SK-N-SH treated with all-trans-retinoic acid at 6 μM for 48 hours (cell line): ENCODE measurements at regions not wholly inside any gene's neighbourhood (a gene's known extent, or its start where the extent isn't known, plus 50 kb on each side); places are given as distances from the start of the nearest gene placed in this dataset.

Experiments used
- ATAC-seq: fragments of 200-7000 bp; cut with Tn5 transposase; 3 replicates; pipeline ENCODE4 v1.9.1; 2020; ENCODE audit warnings: mild to moderate bottlenecking, moderate library complexity
- ARNTL ChIP-seq: fragments of 450-650 bp; formaldehyde crosslinking; IDR thresholded peaks from 2 replicates; pipeline ENCODE4 v1.5.0; 2020; ENCODE audit warnings: low read depth, mild to moderate bottlenecking, moderate library complexity, borderline replicate concordance
- BACH2 ChIP-seq: fragments of 250-450 bp; sonication (Bioruptor Pico); IDR thresholded peaks from 2 replicates; pipeline ENCODE4 v1.9.0; 2021; ENCODE audit warnings: mild to moderate bottlenecking, borderline replicate concordance
- CSDC2 ChIP-seq: fragments of 250-450 bp; sonication (Bioruptor Pico); IDR thresholded peaks from 2 replicates; pipeline ENCODE4 v1.5.0; 2020; ENCODE audit warnings: mild to moderate bottlenecking, moderate library complexity
- CSRNP3 ChIP-seq: fragments of 250-450 bp; sonication (Bioruptor Pico); IDR thresholded peaks from 2 replicates; pipeline ENCODE4 v1.5.1; 2021; ENCODE audit warnings: mild to moderate bottlenecking, moderate library complexity
- ESRRG ChIP-seq: fragments of 250-450 bp; sonication (Bioruptor Pico); IDR thresholded peaks from 2 replicates; pipeline ENCODE4 v1.6.1; 2021; ENCODE audit warnings: mild to moderate bottlenecking
- GLIS3 ChIP-seq: fragments of 250-450 bp; sonication (Bioruptor Pico); IDR thresholded peaks from 2 replicates; pipeline ENCODE4 v1.5.0; 2020; ENCODE audit warnings: mild to moderate bottlenecking, moderate library complexity
- ISL1 ChIP-seq: fragments of 250-450 bp; sonication (Bioruptor Pico); IDR thresholded peaks from 2 replicates; pipeline ENCODE4 v2.1.2; 2022; ENCODE audit warnings: mild to moderate bottlenecking, moderate library complexity
- OSR1 ChIP-seq: fragments of 250-450 bp; sonication (Bioruptor Pico); IDR thresholded peaks from 2 replicates; pipeline ENCODE4 v1.8.0; 2022; ENCODE audit warnings: moderate library complexity, mild to moderate bottlenecking, inconsistent platforms
- PATZ1 ChIP-seq: fragments of 250-450 bp; sonication (Bioruptor Pico); IDR thresholded peaks from 2 replicates; pipeline ENCODE4 v1.8.0; 2020; ENCODE audit warnings: mild to moderate bottlenecking, moderate library complexity, borderline replicate concordance
- POU6F1 ChIP-seq: fragments of 250-450 bp; sonication (Bioruptor Pico); IDR thresholded peaks from 2 replicates; pipeline ENCODE4 v1.8.0; 2021; ENCODE audit warnings: low read depth, mild to moderate bottlenecking, moderate library complexity, borderline replicate concordance
- PPARA ChIP-seq: fragments of 250-450 bp; sonication (Bioruptor Pico); IDR thresholded peaks from 2 replicates; pipeline ENCODE4 v1.5.0; 2020; ENCODE audit warnings: mild to moderate bottlenecking, borderline replicate concordance
- SNAI2 ChIP-seq: fragments of 250-450 bp; sonication (Bioruptor Pico); IDR thresholded peaks from 2 replicates; pipeline ENCODE4 v1.5.0; 2020; ENCODE audit warnings: mild to moderate bottlenecking, moderate library complexity
- TOX ChIP-seq: fragments of 250-450 bp; sonication (Bioruptor Pico); IDR thresholded peaks from 2 replicates; pipeline ENCODE4 v1.8.0; 2021; ENCODE audit warnings: mild to moderate bottlenecking, moderate library complexity, borderline replicate concordance
- ZC3H10 ChIP-seq: fragments of 250-450 bp; sonication (Bioruptor Pico); IDR thresholded peaks from 2 replicates; pipeline ENCODE4 v1.5.1; 2021; ENCODE audit warnings: mild to moderate bottlenecking, moderate library complexity
- ZFP3 ChIP-seq: fragments of 250-450 bp; sonication (Bioruptor Pico); IDR thresholded peaks from 2 replicates; pipeline ENCODE4 v1.5.0; 2020; ENCODE audit warnings: mild to moderate bottlenecking, moderate library complexity
- ZFP30 ChIP-seq: fragments of 450-650 bp; formaldehyde crosslinking; IDR thresholded peaks from 2 replicates; pipeline ENCODE4 v1.5.0; 2022; ENCODE audit warnings: mild to moderate bottlenecking, moderate library complexity
- ZNF565 ChIP-seq: fragments of 450-650 bp; formaldehyde crosslinking; conservative IDR thresholded peaks from 2 replicates; pipeline ENCODE4 v1.5.0; 2020; ENCODE audit warnings: low read depth, mild to moderate bottlenecking, moderate library complexity
- ZNF70 ChIP-seq: fragments of 450-650 bp; formaldehyde crosslinking; IDR thresholded peaks from 2 replicates; pipeline ENCODE4 v1.5.0; 2020; ENCODE audit warnings: mild to moderate bottlenecking, moderate library complexity
- ZNF8 ChIP-seq: fragments of 450-650 bp; formaldehyde crosslinking; IDR thresholded peaks from 2 replicates; pipeline ENCODE4 v1.5.0; 2020; ENCODE audit warnings: mild to moderate bottlenecking, moderate library complexity

- TF ChIP-seq PATZ1 (CRISPR knock-in tag) (no peak), GLIS3 (CRISPR knock-in tag) (no peak), ARNTL (CRISPR knock-in tag) (no peak), ZNF565 (no peak), CSDC2 (CRISPR knock-in tag) (no peak), OSR1 (CRISPR knock-in tag) (no peak), SNAI2 (no peak), ZNF8 (CRISPR knock-in tag) (no peak), ZFP3 (CRISPR knock-in tag) (no peak), ISL1 (CRISPR knock-in tag) (no peak), POU6F1 (no peak), BACH2 (CRISPR knock-in tag) (no peak), ZNF70 (CRISPR knock-in tag) (no peak), ZC3H10 (CRISPR knock-in tag) (no peak), ESRRG (CRISPR knock-in tag) (no peak)
- no peak for ATAC-seq
These were observed 1302.1 kb upstream of the ADGRL2 start for GRCh38 chr1:80498673-80499072.

- TF ChIP-seq ARNTL (CRISPR knock-in tag) = no peak
- no peak for TF ChIP-seq ZC3H10 (CRISPR knock-in tag)
- TF ChIP-seq POU6F1 = no peak
- no peak for TF ChIP-seq PPARA
- no peak for ATAC-seq
These were observed 1304.9 kb upstream of the ADGRL2 start for GRCh38 chr1:80495806-80496205.

- ATAC-seq = no peak
- TF ChIP-seq POU6F1 = no peak
- no peak for TF ChIP-seq ZFP3 (CRISPR knock-in tag)
- no peak for TF ChIP-seq SNAI2
- TF ChIP-seq CSDC2 (CRISPR knock-in tag) = no peak
These were observed 1328.6 kb upstream of the ADGRL2 start for GRCh38 chr1:80472145-80472544.

GRCh38 chr1:80468356-80468755, 1332.4 kb upstream of the ADGRL2 start:
- no peak for TF ChIP-seq CSRNP3 (CRISPR knock-in tag)
- TF ChIP-seq GLIS3 (CRISPR knock-in tag) = no peak
- no peak for ATAC-seq

GRCh38 chr1:80462006-80462405, 1338.7 kb upstream of the ADGRL2 start:
- no peak for TF ChIP-seq ZFP30 (CRISPR knock-in tag)
- no peak for TF ChIP-seq TOX (CRISPR knock-in tag)
- no peak for TF ChIP-seq ZNF8 (CRISPR knock-in tag)
- TF ChIP-seq ZNF70 (CRISPR knock-in tag) = no peak
- no peak for TF ChIP-seq CSDC2 (CRISPR knock-in tag)
- TF ChIP-seq ISL1 (CRISPR knock-in tag) = no peak
- no peak for TF ChIP-seq PPARA
- no peak for TF ChIP-seq ZC3H10 (CRISPR knock-in tag)
- TF ChIP-seq OSR1 (CRISPR knock-in tag) = no peak
- no peak for TF ChIP-seq CSRNP3 (CRISPR knock-in tag)
- ATAC-seq = no peak
